ENCODE measurements at regions not wholly inside any gene's neighbourhood (a gene's known extent, or its start where the extent isn't known, plus 50 kb on each side); places are given as distances from the start of the nearest gene placed in this dataset.

- DNase-seq (ENCODE audit: insufficient read length, low spot score) = no peak
- no peak for FAIRE-seq
- no peak for TF ChIP-seq POLR2A (IDR thresholded peaks at IDR 0.05; ENCODE audit: low read depth, low read length)
Observed at GRCh38 chr9:80632041-80632440, 1057.3 kb downstream of the TLE1 start.

- TF ChIP-seq POLR2A (IDR thresholded peaks at IDR 0.05; ENCODE audit: low read depth, low read length) = no peak
- peak; percentile 11 for FAIRE-seq
- no peak for DNase-seq (ENCODE audit: insufficient read length, low spot score)
Observed at GRCh38 chr9:80622508-80622907, 1050.7 kb downstream of the TLE4 start.

- TF ChIP-seq POLR2A (IDR thresholded peaks at IDR 0.05; ENCODE audit: low read depth, low read length) = no peak
- DNase-seq (ENCODE audit: insufficient read length, low spot score) = no peak
- peak; percentile 65 for FAIRE-seq
Observed at GRCh38 chr9:80619356-80619755, 1047.6 kb downstream of the TLE4 start.

DNA sequence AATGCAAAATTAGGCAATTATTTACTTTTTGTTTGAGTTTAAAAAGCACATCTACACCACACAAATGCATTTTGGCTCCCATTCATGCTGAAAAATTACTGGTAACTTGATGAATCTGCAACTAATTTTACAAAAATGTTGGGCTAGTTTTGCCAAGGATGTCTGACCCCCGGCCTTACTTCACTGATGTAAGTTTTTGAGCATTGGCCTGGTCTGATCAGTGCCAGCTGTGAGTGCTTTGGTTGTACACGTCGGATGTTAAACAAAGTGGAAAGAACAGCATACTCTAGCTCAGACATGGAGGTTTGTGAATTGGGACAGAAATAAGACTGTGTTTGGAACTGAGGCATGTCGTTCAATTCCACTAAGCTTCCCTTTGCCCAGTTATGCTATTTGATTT is 1044.2 kb downstream of the TLE4 start:
- no peak for TF ChIP-seq POLR2A (IDR thresholded peaks at IDR 0.05; ENCODE audit: low read depth, low read length)
- peak; percentile 30 for FAIRE-seq

GRCh38 chr9:80605793-80606192 is 1034.0 kb downstream of the TLE4 start:
- no peak for TF ChIP-seq POLR2A (IDR thresholded peaks at IDR 0.05; ENCODE audit: low read depth, low read length)
- FAIRE-seq (peak; percentile 92), DNase-seq (ENCODE audit: insufficient read length, low spot score) (no peak)

More for the DNA sequence above, 1044.2 kb downstream of the TLE4 start:
- DNase-seq (ENCODE audit: insufficient read length, low spot score) = no peak

DNA sequence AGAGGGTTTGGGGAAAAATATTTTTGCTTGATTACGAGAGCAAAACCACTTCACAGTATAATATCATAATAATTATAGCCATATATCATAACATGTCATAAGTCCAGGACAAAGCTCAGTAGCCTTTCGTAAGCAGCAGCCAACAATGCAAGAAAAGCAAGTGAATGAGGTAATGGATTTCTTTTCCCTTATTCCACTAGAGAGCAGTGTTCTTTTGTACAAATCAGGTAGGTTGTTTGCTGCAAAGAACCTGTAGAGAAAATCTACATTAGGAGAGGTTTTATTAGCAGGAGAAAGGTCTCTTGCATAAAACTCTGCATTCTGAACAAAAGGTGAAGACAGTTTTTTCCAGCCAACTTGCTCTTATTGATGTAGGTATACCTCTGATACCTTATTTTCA is 1033.4 kb downstream of the TLE4 start:
- no peak for TF ChIP-seq POLR2A (IDR thresholded peaks at IDR 0.05; ENCODE audit: low read depth, low read length)
- FAIRE-seq (peak; percentile 92), DNase-seq (ENCODE audit: insufficient read length, low spot score) (no peak)

GRCh38 chr9:80602291-80602690 is 1030.5 kb downstream of the TLE4 start:
- FAIRE-seq (no peak), DNase-seq (ENCODE audit: insufficient read length, low spot score) (no peak)
- TF ChIP-seq POLR2A (IDR thresholded peaks at IDR 0.05; ENCODE audit: low read depth, low read length) = no peak

GRCh38 chr9:80596579-80596978 is 1024.8 kb downstream of the TLE4 start:
- peak; percentile 6 for FAIRE-seq
- DNase-seq (ENCODE audit: insufficient read length, low spot score) = no peak
- no peak for TF ChIP-seq POLR2A (IDR thresholded peaks at IDR 0.05; ENCODE audit: low read depth, low read length)

DNA sequence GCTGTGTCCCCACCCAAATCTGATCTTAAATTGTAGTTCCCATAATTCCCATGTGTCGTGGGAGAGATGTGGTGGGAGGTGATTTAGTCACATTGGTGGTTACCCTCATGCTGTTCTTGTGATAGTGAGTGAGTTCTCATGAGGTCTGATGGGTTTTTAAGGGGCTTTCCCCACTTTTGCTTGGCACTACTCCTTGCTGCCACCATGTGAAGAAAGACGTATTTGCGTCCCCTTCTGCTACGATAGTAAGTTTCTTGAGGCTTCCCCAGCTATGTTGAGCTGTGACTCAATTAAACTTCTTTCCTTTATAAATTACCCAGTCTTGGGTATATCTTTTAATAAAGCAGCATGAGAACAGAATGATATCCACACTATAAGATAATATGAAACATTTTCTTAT is 1023.4 kb downstream of the TLE4 start:
- DNase-seq (ENCODE audit: insufficient read length, low spot score) (no peak), FAIRE-seq (no peak)
- no peak for TF ChIP-seq POLR2A (IDR thresholded peaks at IDR 0.05; ENCODE audit: low read depth, low read length)

GRCh38 chr9:80592413-80592812 is 1020.6 kb downstream of the TLE4 start:
- no peak for DNase-seq (ENCODE audit: insufficient read length, low spot score)
- peak; percentile 38 for FAIRE-seq
- no peak for TF ChIP-seq POLR2A (IDR thresholded peaks at IDR 0.05; ENCODE audit: low read depth, low read length)

DNA sequence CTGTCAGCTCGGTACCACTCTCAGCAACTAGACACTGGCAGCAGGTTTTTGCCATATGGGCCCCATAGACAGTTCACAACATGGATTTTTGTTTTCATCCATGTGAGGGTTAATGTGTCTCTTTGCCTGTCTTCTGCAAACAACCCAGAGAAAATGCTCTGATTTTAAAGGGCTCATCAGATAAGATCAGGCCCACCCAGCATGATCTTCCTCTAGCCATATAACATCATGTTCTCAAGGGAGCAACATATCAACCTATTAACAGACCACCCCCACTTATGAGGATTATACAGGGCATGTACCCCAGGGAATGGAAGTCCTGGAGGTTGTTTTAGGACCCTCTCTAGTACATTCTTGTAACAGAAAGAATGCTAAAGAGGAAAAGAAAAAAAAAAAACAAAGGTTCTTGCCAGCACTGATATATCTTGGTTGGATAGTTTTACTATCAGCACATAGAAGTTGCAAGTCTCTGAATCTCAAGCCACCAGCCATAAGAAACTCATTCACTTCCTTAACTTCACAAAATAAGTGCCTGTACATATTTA is 1015.1 kb downstream of the TLE4 start:
- no peak for DNase-seq (ENCODE audit: insufficient read length, low spot score)
- no peak for TF ChIP-seq POLR2A (IDR thresholded peaks at IDR 0.05; ENCODE audit: low read depth, low read length)
- peak; percentile 6 for FAIRE-seq

GRCh38 chr9:80571953-80572352 is 1000.2 kb downstream of the TLE4 start:
- FAIRE-seq (no peak), DNase-seq (ENCODE audit: insufficient read length, low spot score) (no peak)
- no peak for TF ChIP-seq POLR2A (IDR thresholded peaks at IDR 0.05; ENCODE audit: low read depth, low read length)

DNA sequence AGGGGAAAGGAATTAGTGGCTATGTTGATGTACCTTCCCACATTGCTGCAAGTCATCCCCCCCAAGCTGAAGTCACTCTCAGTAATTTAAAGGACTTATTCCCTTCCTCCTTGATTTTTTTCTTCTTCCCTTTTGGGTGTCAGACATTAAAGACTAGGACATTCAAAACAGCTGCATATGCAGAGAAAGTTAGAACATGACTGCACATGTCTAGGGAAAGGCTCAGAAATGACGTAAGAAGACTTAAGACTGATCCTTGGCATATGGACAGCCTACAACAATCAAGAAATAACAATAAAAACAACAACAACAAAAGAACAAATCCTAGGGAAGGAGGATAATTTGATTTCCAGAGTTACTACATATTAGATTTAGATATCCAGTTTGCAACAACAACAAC is 997.5 kb downstream of the TLE4 start:
- FAIRE-seq (no peak), DNase-seq (ENCODE audit: insufficient read length, low spot score) (no peak)
- no peak for TF ChIP-seq POLR2A (IDR thresholded peaks at IDR 0.05; ENCODE audit: low read depth, low read length)

- DNase-seq (ENCODE audit: insufficient read length, low spot score) (no peak), FAIRE-seq (peak; percentile 20)
- no peak for TF ChIP-seq POLR2A (IDR thresholded peaks at IDR 0.05; ENCODE audit: low read depth, low read length)
Observed at GRCh38 chr9:80561526-80561925, 989.8 kb downstream of the TLE4 start.

DNA sequence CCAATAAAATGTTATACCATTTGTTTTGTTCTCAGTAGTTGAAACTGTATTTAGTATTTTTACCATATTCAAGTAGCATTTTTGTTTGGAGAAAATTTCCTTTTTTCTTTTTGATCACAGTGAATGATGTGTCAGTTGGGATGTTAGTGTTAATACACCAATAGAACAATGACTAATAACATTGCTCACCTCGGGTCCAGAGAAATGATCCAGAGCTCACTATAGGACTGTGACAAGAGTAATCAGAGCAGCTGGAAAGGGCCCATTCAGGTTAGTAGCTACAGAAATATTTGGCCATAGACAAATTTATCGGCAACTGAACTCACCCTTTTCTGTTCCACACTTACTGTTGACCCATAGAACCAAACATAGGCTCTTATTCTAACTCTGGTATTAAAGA is 989.2 kb downstream of the TLE4 start:
- peak; percentile 94 for FAIRE-seq
- no peak for TF ChIP-seq POLR2A (IDR thresholded peaks at IDR 0.05; ENCODE audit: low read depth, low read length)
- DNase-seq (ENCODE audit: insufficient read length, low spot score) = no peak

- TF ChIP-seq POLR2A (IDR thresholded peaks at IDR 0.05; ENCODE audit: low read depth, low read length) = no peak
- FAIRE-seq = no peak
- DNase-seq (ENCODE audit: insufficient read length, low spot score) = no peak
Observed at GRCh38 chr9:80557256-80557655, 985.5 kb downstream of the TLE4 start.

Data from H54 (cell line).